WERI-Rb-1 (cell line): ENCODE measurements at regions not wholly inside any gene's neighbourhood (a gene's known extent, or its start where the extent isn't known, plus 50 kb on each side); places are given as distances from the start of the nearest gene placed in this dataset.
A peak's percentile ranks its signal among the peaks of the same experiment; 100 is the strongest.

Experiments
- DNase-seq: peaks from one replicate; pipeline ENCODE4 v3.0.0-alpha.2; 2020
- H3K27ac ChIP-seq: fragments of 250-450 bp; sonication (Bioruptor Pico); 2 replicates; pipeline ENCODE4 v1.5.1; 2020; ENCODE audit warnings: mild to moderate bottlenecking, moderate library complexity
- H3K27me3 ChIP-seq: fragments of 250-450 bp; sonication (Bioruptor Pico); 2 replicates; pipeline ENCODE4 v1.5.1; 2021; ENCODE audit warnings: mild to moderate bottlenecking, low read depth, moderate library complexity; ENCODE audit not compliant: insufficient read depth, severe bottlenecking
- H3K36me3 ChIP-seq: fragments of 250-450 bp; sonication (Bioruptor Pico); 2 replicates; pipeline ENCODE4 v1.5.1; 2020; ENCODE audit warnings: mild to moderate bottlenecking, moderate library complexity
- H3K4me3 ChIP-seq: 2 replicates; pipeline ENCODE4 v1.5.1; 2011; ENCODE audit warnings: low read depth, mild to moderate bottlenecking, control low read depth, low read length
- H3K9me3 ChIP-seq: fragments of 250-450 bp; sonication (Bioruptor Pico); 2 replicates; pipeline ENCODE4 v1.5.1; 2021; ENCODE audit warnings: mild to moderate bottlenecking, moderate library complexity; ENCODE audit not compliant: severe bottlenecking
- CTCF ChIP-seq: IDR thresholded peaks from 2 replicates; pipeline ENCODE4 v1.5.1; 2011; ENCODE audit warnings: low read depth, mild to moderate bottlenecking, control low read depth, inconsistent platforms, low read length

DNA sequence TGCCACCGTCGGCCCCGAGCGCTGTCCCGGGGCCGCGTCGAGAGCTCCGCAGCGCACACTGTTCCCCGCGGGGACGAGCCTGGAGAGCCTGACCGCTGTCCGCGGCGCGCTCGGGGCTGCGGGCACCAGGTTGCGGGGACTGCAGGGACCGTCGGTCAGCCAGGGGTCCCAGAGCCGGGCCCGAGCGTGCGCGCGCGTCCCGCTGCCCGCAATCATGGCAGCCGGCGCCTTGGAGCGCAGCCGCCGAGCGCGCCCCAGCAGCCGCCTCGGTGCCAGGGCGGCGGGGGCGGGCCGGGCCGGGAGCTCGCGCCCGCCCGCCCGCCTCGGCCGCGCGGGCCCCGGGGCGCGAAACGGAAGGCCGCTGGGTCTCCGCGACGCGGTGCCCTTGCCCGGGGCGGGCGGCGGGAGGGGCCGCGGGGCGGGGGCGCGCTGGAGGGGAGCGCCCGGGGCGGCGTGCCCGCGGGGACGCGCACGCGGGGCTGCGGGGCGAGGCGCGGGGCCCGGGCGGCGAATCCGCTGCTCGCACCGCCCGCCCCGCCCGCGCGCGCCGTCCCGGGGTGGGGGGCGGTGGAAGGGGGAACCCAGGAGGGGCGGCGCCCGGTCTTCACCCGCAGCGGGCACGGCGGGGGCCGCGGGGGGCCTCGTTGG, 79.4 kb upstream of the PPARA start:
- Histone ChIP-seq H3K9me3 (no peaks in the 10 kb centered on the region), H3K4me3 (peak overlapping the region; percentile 73), H3K27me3 (no peaks in the 10 kb centered on the region), H3K36me3 (peaks cover 8% of the 10 kb centered on the region; the same call in 1 of the 2 replicates), H3K27ac (peak overlapping the region; percentile 94)
- peak; percentile 45 for DNase-seq
- TF ChIP-seq CTCF, result no peak

DNA sequence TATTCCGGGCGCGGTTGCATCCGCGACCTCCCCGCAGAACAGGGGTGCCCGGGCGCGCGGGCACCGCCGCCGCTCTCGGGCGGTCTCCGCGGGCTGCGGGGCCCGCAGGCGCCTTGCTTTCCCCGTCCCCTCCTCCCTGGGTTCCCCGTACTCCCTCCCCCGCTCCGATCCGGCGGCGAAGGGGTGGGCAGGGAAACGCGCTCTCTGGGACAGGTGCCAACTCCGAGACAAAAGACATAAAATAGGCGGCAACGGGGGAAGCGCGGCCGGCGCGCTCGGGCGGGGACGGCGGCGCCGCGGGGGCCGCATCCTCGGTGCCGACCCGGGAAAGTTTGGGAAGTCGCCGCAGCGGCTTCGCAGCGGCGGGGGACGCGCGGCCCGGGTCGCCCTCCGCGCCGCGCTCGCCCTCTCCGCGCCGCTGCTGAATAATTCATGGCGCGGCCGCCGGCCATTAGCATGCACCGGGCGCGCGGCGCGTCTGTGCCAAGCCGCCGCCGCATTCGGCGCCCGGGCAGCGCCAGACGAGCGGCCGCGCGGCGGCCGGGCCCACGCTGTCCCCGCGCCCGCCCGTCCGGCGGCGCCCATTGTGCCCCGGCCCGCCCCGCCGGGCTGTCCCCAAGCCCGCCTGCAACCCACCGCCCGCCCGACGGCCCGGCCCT, 78.7 kb upstream of the PPARA start:
- Histone ChIP-seq H3K27ac (peak overlapping the region; percentile 94), H3K9me3 (no peaks in the 10 kb centered on the region), H3K36me3 (peaks cover 8% of the 10 kb centered on the region), H3K27me3 (no peaks in the 10 kb centered on the region), H3K4me3 (peak overlapping the region; percentile 73)
- TF ChIP-seq CTCF, result no peak
- DNase-seq, result peak; percentile 69

- Histone ChIP-seq H3K4me3 (peak overlapping the region; percentile 73), H3K27ac (peak overlapping the region; percentile 94), H3K36me3 (peaks cover 8% of the 10 kb centered on the region), H3K27me3 (no peaks in the 10 kb centered on the region), H3K9me3 (no peaks in the 10 kb centered on the region)
- DNase-seq, result peak; percentile 46
- no peak for TF ChIP-seq CTCF
Observed at GRCh38 chr22:46072110-46072881, 78.0 kb upstream of the PPARA start.

DNA sequence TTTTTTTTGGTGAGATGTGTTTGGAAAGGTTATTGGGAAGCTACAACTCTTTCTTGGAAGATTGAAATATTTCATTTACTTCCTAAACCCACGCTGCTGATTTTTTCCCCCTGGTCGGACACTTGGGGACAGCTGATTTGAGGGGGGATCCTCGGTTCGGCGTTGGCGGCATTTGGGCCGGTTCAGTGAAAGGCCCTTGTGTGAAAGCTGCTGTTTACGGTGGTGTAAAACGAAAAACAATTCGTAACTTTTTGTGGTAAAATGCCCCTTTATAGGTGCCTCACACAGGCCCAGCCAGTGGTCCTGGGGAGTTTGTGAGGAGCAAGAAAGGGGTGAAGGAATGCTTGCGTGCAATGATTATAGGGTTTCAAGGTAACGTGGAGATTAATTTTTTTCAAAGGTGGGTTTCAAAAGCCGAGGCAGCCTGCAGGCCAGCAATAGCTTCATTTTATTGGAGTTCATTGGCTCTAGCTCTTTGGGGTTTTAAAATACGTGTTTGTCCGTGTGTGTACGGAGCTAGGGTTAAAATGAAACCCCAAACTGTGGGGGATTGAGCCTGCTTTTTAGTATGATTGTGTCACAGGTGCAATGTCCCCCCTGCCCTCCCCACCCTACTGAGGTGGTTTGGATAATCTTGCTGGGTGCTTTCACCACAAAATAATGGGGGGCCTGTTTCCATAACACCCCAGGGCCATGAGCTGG, 77.2 kb upstream of the PPARA start:
- Histone ChIP-seq H3K36me3 (peaks cover 8% of the 10 kb centered on the region), H3K4me3 (peak overlapping the region; percentile 73), H3K9me3 (no peaks in the 10 kb centered on the region), H3K27me3 (no peaks in the 10 kb centered on the region), H3K27ac (no peak overlapping the region)
- no peak for DNase-seq
- TF ChIP-seq CTCF, result no peak

DNA sequence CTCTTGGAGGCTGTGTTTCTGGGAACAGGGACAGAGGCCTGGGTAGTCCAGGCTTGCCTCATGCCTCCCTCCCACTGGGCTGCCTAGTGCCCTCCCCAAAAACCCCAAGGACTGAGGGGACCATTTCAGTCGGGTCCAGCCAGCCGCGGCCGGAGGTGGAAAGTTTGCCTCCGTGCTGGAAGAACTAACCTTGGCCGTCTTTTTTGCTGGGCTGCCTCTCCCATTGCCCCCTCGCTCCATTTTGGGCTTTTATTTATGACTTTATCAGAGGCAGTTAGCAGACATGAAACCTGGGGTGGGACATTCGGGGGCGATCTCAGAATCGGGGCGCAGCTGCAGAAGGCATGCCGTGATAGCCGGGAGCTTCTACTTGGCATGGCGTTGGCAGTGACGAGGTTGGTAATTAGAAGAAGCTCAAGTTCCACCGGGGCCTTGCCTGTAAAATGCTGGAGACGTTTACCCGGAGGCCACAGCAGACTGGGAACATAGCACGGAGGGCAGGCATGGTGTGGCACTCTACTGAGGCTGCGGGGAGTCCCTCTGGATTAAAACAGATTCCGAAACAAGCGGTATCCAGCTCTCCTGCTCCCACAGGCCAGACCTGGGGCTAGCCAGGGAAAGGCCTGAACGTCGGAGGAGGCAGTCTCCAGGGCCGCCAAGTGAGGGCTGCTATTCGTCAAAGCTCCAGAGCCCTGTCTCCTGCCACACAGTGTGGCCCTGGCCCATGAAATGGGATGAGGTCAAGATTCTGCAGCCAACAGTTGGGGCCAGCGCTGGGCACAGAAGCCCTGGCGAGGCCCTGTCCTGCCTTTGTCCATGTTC, 76.4 kb upstream of the PPARA start:
- Histone ChIP-seq H3K27ac (no peak overlapping the region), H3K9me3 (no peaks in the 10 kb centered on the region), H3K27me3 (no peaks in the 10 kb centered on the region), H3K36me3 (peaks cover 8% of the 10 kb centered on the region), H3K4me3 (no peak overlapping the region)
- TF ChIP-seq CTCF, result no peak
- DNase-seq, result no peak
